ENCODE measurements at regions not wholly inside any gene's neighbourhood (a gene's known extent, or its start where the extent isn't known, plus 50 kb on each side); places are given as distances from the start of the nearest gene placed in this dataset.

GRCh38 chr6:53989504-53989903, 121.7 kb upstream of the MLIP start:
- Histone ChIP-seq H3K27ac (replicated peaks) (no peak overlapping the region), H3K4me3 (replicated peaks; ENCODE audit: insufficient read depth, low read length) (no peak overlapping the region), H3K27me3 (ENCODE audit: insufficient read depth, poor library complexity, severe bottlenecking) (peaks cover 3% of the 10 kb centered on the region)
- DNase-seq (ENCODE audit: low read depth in 1 of 2, low spot score in 1 of 2), result no peak
- TF ChIP-seq GABPA (IDR thresholded peaks at IDR 0.05; ENCODE audit: low read depth), result no peak

DNA sequence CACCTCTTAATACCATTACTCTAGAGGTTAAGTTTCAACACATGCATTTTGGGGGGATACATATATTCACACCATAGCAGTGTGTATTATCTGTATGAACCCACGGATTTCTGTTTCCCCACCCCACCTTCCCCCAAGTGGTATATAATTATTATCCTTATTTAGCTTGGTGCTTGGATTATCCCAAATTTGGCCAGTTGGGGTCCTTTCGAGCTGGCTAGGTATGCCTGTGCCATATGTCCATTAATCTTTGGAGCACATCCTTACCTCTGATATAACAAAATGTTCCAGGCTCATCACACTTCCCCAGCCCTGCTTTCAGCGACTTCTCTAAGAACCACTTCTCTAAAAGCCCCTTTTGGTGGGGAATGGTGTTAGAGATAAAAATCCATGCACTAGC, 118.7 kb upstream of the MLIP start:
- Histone ChIP-seq H3K27ac (replicated peaks) (no peak overlapping the region), H3K4me3 (replicated peaks; ENCODE audit: insufficient read depth, low read length) (no peak overlapping the region)

GRCh38 chr6:53994201-53994600, 117.0 kb upstream of the MLIP start:
- DNase-seq (ENCODE audit: low read depth in 1 of 2, low spot score in 1 of 2), result no peak
- Histone ChIP-seq H3K27me3 (ENCODE audit: insufficient read depth, poor library complexity, severe bottlenecking) (peaks cover 3% of the 10 kb centered on the region), H3K27ac (replicated peaks) (no peak overlapping the region), H3K4me3 (replicated peaks; ENCODE audit: insufficient read depth, low read length) (no peak overlapping the region)
- no peak for TF ChIP-seq CTCF (IDR thresholded peaks at IDR 0.05; ENCODE audit: insufficient read depth, low read length)
- no peak for TF ChIP-seq POLR2AphosphoS5 (IDR thresholded peaks at IDR 0.05; ENCODE audit: low read depth)
- no peak for TF ChIP-seq GABPA (IDR thresholded peaks at IDR 0.05; ENCODE audit: low read depth)
- no peak for TF ChIP-seq SPI1 (IDR thresholded peaks at IDR 0.05; ENCODE audit: borderline replicate concordance, low read depth)
- TF ChIP-seq, protein P1, sequence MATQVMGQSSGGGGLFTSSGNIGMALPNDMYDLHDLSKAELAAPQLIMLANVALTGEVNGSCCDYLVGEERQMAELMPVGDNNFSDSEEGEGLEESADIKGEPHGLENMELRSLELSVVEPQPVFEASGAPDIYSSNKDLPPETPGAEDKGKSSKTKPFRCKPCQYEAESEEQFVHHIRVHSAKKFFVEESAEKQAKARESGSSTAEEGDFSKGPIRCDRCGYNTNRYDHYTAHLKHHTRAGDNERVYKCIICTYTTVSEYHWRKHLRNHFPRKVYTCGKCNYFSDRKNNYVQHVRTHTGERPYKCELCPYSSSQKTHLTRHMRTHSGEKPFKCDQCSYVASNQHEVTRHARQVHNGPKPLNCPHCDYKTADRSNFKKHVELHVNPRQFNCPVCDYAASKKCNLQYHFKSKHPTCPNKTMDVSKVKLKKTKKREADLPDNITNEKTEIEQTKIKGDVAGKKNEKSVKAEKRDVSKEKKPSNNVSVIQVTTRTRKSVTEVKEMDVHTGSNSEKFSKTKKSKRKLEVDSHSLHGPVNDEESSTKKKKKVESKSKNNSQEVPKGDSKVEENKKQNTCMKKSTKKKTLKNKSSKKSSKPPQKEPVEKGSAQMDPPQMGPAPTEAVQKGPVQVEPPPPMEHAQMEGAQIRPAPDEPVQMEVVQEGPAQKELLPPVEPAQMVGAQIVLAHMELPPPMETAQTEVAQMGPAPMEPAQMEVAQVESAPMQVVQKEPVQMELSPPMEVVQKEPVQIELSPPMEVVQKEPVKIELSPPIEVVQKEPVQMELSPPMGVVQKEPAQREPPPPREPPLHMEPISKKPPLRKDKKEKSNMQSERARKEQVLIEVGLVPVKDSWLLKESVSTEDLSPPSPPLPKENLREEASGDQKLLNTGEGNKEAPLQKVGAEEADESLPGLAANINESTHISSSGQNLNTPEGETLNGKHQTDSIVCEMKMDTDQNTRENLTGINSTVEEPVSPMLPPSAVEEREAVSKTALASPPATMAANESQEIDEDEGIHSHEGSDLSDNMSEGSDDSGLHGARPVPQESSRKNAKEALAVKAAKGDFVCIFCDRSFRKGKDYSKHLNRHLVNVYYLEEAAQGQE (IDR thresholded peaks at IDR 0.05; ENCODE audit: insufficient replicate concordance, low read depth), result no peak

More for the DNA sequence above, 118.7 kb upstream of the MLIP start:
- TF ChIP-seq SPI1 (IDR thresholded peaks at IDR 0.05; ENCODE audit: borderline replicate concordance, low read depth), result no peak
- no peak for TF ChIP-seq CTCF (IDR thresholded peaks at IDR 0.05; ENCODE audit: insufficient read depth, low read length)
- TF ChIP-seq GABPA (IDR thresholded peaks at IDR 0.05; ENCODE audit: low read depth), result no peak
- no peak for TF ChIP-seq POLR2AphosphoS5 (IDR thresholded peaks at IDR 0.05; ENCODE audit: low read depth)
- TF ChIP-seq, protein P1 (IDR thresholded peaks at IDR 0.05; ENCODE audit: insufficient replicate concordance, low read depth), result no peak
- peaks cover 3% of the 10 kb centered on the region for H3K27me3 ChIP-seq (ENCODE audit: insufficient read depth, poor library complexity, severe bottlenecking)
- no peak for DNase-seq (ENCODE audit: low read depth in 1 of 2, low spot score in 1 of 2)

GRCh38 chr6:53995935-53996334, 115.3 kb upstream of the MLIP start:
- Histone ChIP-seq H3K27ac (replicated peaks) (no peak overlapping the region), H3K27me3 (ENCODE audit: insufficient read depth, poor library complexity, severe bottlenecking) (no peaks in the 10 kb centered on the region), H3K4me3 (replicated peaks; ENCODE audit: insufficient read depth, low read length) (no peak overlapping the region)
- no peak for TF ChIP-seq CTCF (IDR thresholded peaks at IDR 0.05; ENCODE audit: insufficient read depth, low read length)
- no peak for TF ChIP-seq SPI1 (IDR thresholded peaks at IDR 0.05; ENCODE audit: borderline replicate concordance, low read depth)
- TF ChIP-seq POLR2AphosphoS5 (IDR thresholded peaks at IDR 0.05; ENCODE audit: low read depth), result no peak
- TF ChIP-seq GABPA (IDR thresholded peaks at IDR 0.05; ENCODE audit: low read depth), result no peak
- TF ChIP-seq, protein P1 (IDR thresholded peaks at IDR 0.05; ENCODE audit: insufficient replicate concordance, low read depth), result no peak
- DNase-seq (ENCODE audit: low read depth in 1 of 2, low spot score in 1 of 2), result no peak

Measured in HL-60 (cell line).